SK-N-SH (cell line): ENCODE measurements at regions not wholly inside any gene's neighbourhood (a gene's known extent, or its start where the extent isn't known, plus 50 kb on each side); places are given as distances from the start of the nearest gene placed in this dataset.

ENCODE experiments used
- CTCF ChIA-PET: fragments of 300-600, 350-600 bp; formaldehyde crosslinking; extraction: SDS; loops from one replicate; lab custom pipeline; 2021; lab: Yijun Ruan, JAX
- POLR2A ChIA-PET: fragments of 350-600 bp; sonication (Branson Sonifier 250); formaldehyde crosslinking; extraction: SDS; loops from one replicate; lab custom pipeline; 2020; ENCODE audit warnings: antibody characterized with exemption, inconsistent platforms; lab: Yijun Ruan, JAX
- DNase-seq: peaks from one replicate; pipeline ENCODE4 v3.0.0; 2012
- H2AFZ ChIP-seq: fragments of 200-600 bp; sonication (generic); 2 replicates; pipeline ENCODE4 v1.8.1; 2016; ENCODE audit warnings: antibody characterized with exemption, mild to moderate bottlenecking, low read depth
- H3F3A ChIP-seq: fragments of 200-600 bp; sonication (generic); replicated peaks from 2 replicates; pipeline ENCODE3; 2016; ENCODE audit warnings: antibody characterized with exemption, mild to moderate bottlenecking; ENCODE audit not compliant: insufficient read depth
- H3K27ac ChIP-seq, 2 experiments: fragments of 200-500 bp in 1 of 2; fragments of 200-600 bp in 1 of 2; sonication (Bioruptor generic) in 1 of 2; sonication (generic), shearing (Covaris generic) in 1 of 2; 2 replicates each; pipeline versions ENCODE4 v1.5.1 to v1.6.1; 2014 to 2016; ENCODE audit warnings: low read depth in 2 of 2, inconsistent platforms in 1 of 2, low read length in 1 of 2, mild to moderate bottlenecking in 1 of 2, mixed read lengths in 1 of 2
- H3K27me3 ChIP-seq: fragments of 200-600 bp; sonication (generic), shearing (Covaris generic); 2 replicates; pipeline ENCODE4 v1.6.1; 2016; ENCODE audit warnings: mixed run types; ENCODE audit not compliant: insufficient read depth
- H3K36me3 ChIP-seq, 2 experiments: fragments of 200-500 bp in 1 of 2; fragments of 200-600 bp in 1 of 2; sonication (Bioruptor generic) in 1 of 2; sonication (generic) in 1 of 2; replicated peaks in 1 of 2; 2 replicates each; pipeline versions ENCODE3 to v1.5.1; 2014 to 2016; ENCODE audit warnings: low read length in 1 of 2, mild to moderate bottlenecking in 1 of 2; ENCODE audit not compliant: insufficient read depth in 2 of 2, control insufficient read depth in 1 of 2
- H3K4me1 ChIP-seq, 2 experiments: fragments of 200-500 bp in 1 of 2; fragments of 200-600 bp in 1 of 2; sonication (Bioruptor generic) in 1 of 2; sonication (generic), shearing (Covaris generic) in 1 of 2; 2 replicates each; pipeline versions ENCODE4 v1.5.1 to v1.6.1; 2014 to 2016; ENCODE audit warnings: low read depth in 1 of 2, low read length in 1 of 2, mixed run types in 1 of 2; ENCODE audit not compliant: insufficient read depth in 2 of 2, control insufficient read depth in 1 of 2
- H3K4me2 ChIP-seq: fragments of 200-600 bp; sonication (generic), shearing (Covaris generic); 2 replicates; pipeline ENCODE4 v1.6.1; 2017; ENCODE audit warnings: mixed run types
- H3K4me3 ChIP-seq, 2 experiments: fragments of 200-500 bp in 1 of 2; fragments of 200-600 bp in 1 of 2; sonication (Bioruptor generic) in 1 of 2; sonication (generic), shearing (Covaris generic) in 1 of 2; 2 replicates each; pipeline versions ENCODE4 v1.5.1 to v1.8.1; 2014 to 2016; ENCODE audit warnings: low read depth in 2 of 2, inconsistent platforms in 1 of 2, low read length in 1 of 2, mild to moderate bottlenecking in 1 of 2, mixed read lengths in 1 of 2, moderate library complexity in 1 of 2
- H3K79me2 ChIP-seq: fragments of 200-600 bp; sonication (generic); 2 replicates; pipeline ENCODE4 v1.8.1; 2017; ENCODE audit warnings: mild to moderate bottlenecking; ENCODE audit not compliant: insufficient read depth
- H3K9ac ChIP-seq: fragments of 200-600 bp; sonication (generic); 2 replicates; pipeline ENCODE4 v1.6.1; 2017; ENCODE audit warnings: mixed run types
- H3K9me2 ChIP-seq: fragments of 200-600 bp; sonication (generic); 2 replicates; pipeline ENCODE4 v1.6.1; 2017; ENCODE audit warnings: mixed run types
- H3K9me3 ChIP-seq: fragments of 200-600 bp; sonication (generic); 2 replicates; pipeline ENCODE4 v1.6.1; 2017; ENCODE audit warnings: mixed run types, mild to moderate bottlenecking, moderate library complexity
- H4K20me1 ChIP-seq: fragments of 200-600 bp; sonication (generic); 2 replicates; pipeline ENCODE4 v1.6.1; 2017; ENCODE audit warnings: mild to moderate bottlenecking, mixed run types; ENCODE audit not compliant: insufficient read depth
- EP300 ChIP-seq, 2 experiments: IDR thresholded peaks; 2 replicates each; pipeline versions ENCODE4 v1.4.0 to v1.6.1; 2012; ENCODE audit warnings: borderline replicate concordance in 1 of 2, low read depth in 1 of 2, low read length in 1 of 2
- EZH2phosphoT487 ChIP-seq: fragments of 200-600 bp; sonication (generic); IDR thresholded peaks from 2 replicates; pipeline ENCODE4 v1.6.1; 2017; ENCODE audit warnings: low read depth, mixed run types, mild to moderate bottlenecking, antibody characterized with exemption, moderate library complexity, borderline replicate concordance
- FOSL2 ChIP-seq: IDR thresholded peaks from 2 replicates; pipeline ENCODE4 v1.4.0; 2012; ENCODE audit warnings: low read depth, mild to moderate bottlenecking, moderate library complexity, borderline replicate concordance
- FOXJ3 ChIP-seq: sonication (generic); formaldehyde crosslinking; IDR thresholded peaks from 2 replicates; pipeline ENCODE4 v1.5.1; 2020; ENCODE audit warnings: mild to moderate bottlenecking, missing genetic modification reagents
- GABPA ChIP-seq: IDR thresholded peaks from 2 replicates; pipeline ENCODE4 v1.4.0; 2012; ENCODE audit warnings: low read depth, mild to moderate bottlenecking
- IRF3 ChIP-seq: fragments of 150-350 bp; IDR thresholded peaks from 2 replicates; pipeline ENCODE4 v1.6.1; 2016; ENCODE audit warnings: mild to moderate bottlenecking, low read depth, low read length
- JUND ChIP-seq: IDR thresholded peaks from 2 replicates; pipeline ENCODE4 v1.4.0; 2012
- NFIC ChIP-seq: IDR thresholded peaks from 2 replicates; pipeline ENCODE4 v1.4.0; 2012; ENCODE audit warnings: borderline replicate concordance
- NRF1 ChIP-seq: IDR thresholded peaks from 2 replicates; pipeline ENCODE4 v1.6.1; 2012; ENCODE audit warnings: low read depth, mild to moderate bottlenecking, low read length
- POLR2AphosphoS5 ChIP-seq: IDR thresholded peaks from 2 replicates; pipeline ENCODE4 v1.6.1; 2012; ENCODE audit warnings: low read depth, low read length
- RAD21 ChIP-seq: IDR thresholded peaks from 2 replicates; pipeline ENCODE4 v1.6.1; 2012; ENCODE audit warnings: mild to moderate bottlenecking, low read length
- RCOR1 ChIP-seq: fragments of 150-350 bp; IDR thresholded peaks from 2 replicates; pipeline ENCODE4 v1.6.1; 2017; ENCODE audit warnings: antibody characterized with exemption, low read length
- RFX5 ChIP-seq: IDR thresholded peaks from 2 replicates; pipeline ENCODE4 v1.6.1; 2012; ENCODE audit warnings: mild to moderate bottlenecking, improper control_type of control experiment, low read length
- RXRA ChIP-seq: IDR thresholded peaks from 2 replicates; pipeline ENCODE4 v1.4.0; 2012; ENCODE audit warnings: low read depth, mild to moderate bottlenecking, borderline replicate concordance
- SIN3A ChIP-seq: IDR thresholded peaks from 2 replicates; pipeline ENCODE4 v1.6.1; 2012; ENCODE audit warnings: low read depth, mild to moderate bottlenecking, low read length, moderate library complexity, borderline replicate concordance
- SMC3 ChIP-seq: IDR thresholded peaks from 2 replicates; pipeline ENCODE4 v1.6.1; 2012; ENCODE audit warnings: low read depth, low read length, improper control_type of control experiment
- TCF12 ChIP-seq: IDR thresholded peaks from 2 replicates; pipeline ENCODE4 v1.4.0; 2012
- WGBS: methylation state at CpG from one replicate; pipeline ENCODE4 v1.1.6; 2017; ENCODE audit warnings: low lambda C conversion rate; 5-methylcytosine and 5-hydroxymethylcytosine counted together
- TF ChIP-seq, protein P1 (sequence below): IDR thresholded peaks from 2 replicates; pipeline ENCODE4 v1.4.0; 2012; ENCODE audit warnings: low read depth, borderline replicate concordance
- TF ChIP-seq, protein P2 (sequence below): IDR thresholded peaks from 2 replicates; pipeline ENCODE4 v1.6.1; 2012; ENCODE audit warnings: mild to moderate bottlenecking, low read depth, low read length, moderate library complexity

- H3K4me3 ChIP-seq = no peak overlapping the region
- H3K9me3 ChIP-seq = no peaks in the 10 kb centered on the region
Measured at GRCh38 chr5:168042284-168043068, 249.0 kb upstream of the WWC1 start.

DNA sequence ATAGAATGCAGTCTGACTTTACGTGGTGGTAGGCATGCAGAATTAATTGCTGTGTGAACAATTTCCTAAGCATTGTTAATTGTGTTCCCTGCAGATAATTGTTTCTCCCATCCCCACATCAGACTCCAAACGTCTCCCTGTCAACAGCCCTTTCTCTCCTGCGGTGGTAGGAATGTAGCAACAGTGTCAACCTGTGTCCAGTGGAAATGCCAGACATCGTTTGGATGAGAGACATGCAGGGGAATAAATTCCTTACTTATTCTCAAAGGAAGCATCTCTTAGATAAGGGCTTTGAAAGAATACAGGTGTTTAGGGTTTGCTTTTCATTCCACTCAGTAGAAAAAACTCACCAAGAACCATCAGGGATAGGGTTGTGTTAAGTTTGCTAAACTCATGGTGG, 245.3 kb upstream of the WWC1 start:
- 38% methylated on average over 4 of the region's 4 CpGs for WGBS
- Histone ChIP-seq H3K27me3 (no peaks in the 10 kb centered on the region), H3K27ac (no peak overlapping the region), H3K4me2 (no peak overlapping the region), H3K9me2 (no peaks in the 10 kb centered on the region), H2AFZ (no peak overlapping the region), H3K4me1 (peaks cover 0 to 13% of the 10 kb centered on the region in 2 experiments; a peak in 2 of 4 replicates), H3K9ac (no peak overlapping the region), H4K20me1 (no peaks in the 10 kb centered on the region), H3K4me3 (no peak overlapping the region), H3K36me3 (no peaks in the 10 kb centered on the region), H3F3A (no peaks in the 10 kb centered on the region), H3K79me2 (no peaks in the 10 kb centered on the region), H3K9me3 (no peaks in the 10 kb centered on the region)
- no peak for TF ChIP-seq FOXJ3 (CRISPR knock-in tag)
- TF ChIP-seq, protein P1, sequence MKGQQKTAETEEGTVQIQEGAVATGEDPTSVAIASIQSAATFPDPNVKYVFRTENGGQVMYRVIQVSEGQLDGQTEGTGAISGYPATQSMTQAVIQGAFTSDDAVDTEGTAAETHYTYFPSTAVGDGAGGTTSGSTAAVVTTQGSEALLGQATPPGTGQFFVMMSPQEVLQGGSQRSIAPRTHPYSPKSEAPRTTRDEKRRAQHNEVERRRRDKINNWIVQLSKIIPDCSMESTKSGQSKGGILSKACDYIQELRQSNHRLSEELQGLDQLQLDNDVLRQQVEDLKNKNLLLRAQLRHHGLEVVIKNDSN = no peak
- no peak for TF ChIP-seq NFIC
- no peak for TF ChIP-seq FOSL2
- TF ChIP-seq, protein P2, sequence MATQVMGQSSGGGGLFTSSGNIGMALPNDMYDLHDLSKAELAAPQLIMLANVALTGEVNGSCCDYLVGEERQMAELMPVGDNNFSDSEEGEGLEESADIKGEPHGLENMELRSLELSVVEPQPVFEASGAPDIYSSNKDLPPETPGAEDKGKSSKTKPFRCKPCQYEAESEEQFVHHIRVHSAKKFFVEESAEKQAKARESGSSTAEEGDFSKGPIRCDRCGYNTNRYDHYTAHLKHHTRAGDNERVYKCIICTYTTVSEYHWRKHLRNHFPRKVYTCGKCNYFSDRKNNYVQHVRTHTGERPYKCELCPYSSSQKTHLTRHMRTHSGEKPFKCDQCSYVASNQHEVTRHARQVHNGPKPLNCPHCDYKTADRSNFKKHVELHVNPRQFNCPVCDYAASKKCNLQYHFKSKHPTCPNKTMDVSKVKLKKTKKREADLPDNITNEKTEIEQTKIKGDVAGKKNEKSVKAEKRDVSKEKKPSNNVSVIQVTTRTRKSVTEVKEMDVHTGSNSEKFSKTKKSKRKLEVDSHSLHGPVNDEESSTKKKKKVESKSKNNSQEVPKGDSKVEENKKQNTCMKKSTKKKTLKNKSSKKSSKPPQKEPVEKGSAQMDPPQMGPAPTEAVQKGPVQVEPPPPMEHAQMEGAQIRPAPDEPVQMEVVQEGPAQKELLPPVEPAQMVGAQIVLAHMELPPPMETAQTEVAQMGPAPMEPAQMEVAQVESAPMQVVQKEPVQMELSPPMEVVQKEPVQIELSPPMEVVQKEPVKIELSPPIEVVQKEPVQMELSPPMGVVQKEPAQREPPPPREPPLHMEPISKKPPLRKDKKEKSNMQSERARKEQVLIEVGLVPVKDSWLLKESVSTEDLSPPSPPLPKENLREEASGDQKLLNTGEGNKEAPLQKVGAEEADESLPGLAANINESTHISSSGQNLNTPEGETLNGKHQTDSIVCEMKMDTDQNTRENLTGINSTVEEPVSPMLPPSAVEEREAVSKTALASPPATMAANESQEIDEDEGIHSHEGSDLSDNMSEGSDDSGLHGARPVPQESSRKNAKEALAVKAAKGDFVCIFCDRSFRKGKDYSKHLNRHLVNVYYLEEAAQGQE = no peak
- no peak for TF ChIP-seq RFX5
- TF ChIP-seq TCF12 = no peak
- TF ChIP-seq JUND = no peak
- TF ChIP-seq SMC3 = no peak
- no peak for TF ChIP-seq EZH2phosphoT487
- TF ChIP-seq IRF3 = no peak
- no peak for TF ChIP-seq NRF1
- no peak for TF ChIP-seq RCOR1
- no peak for TF ChIP-seq SIN3A
- TF ChIP-seq GABPA = no peak
- no peak for TF ChIP-seq POLR2AphosphoS5
- no peak for TF ChIP-seq RAD21
- no peak for TF ChIP-seq RXRA
- no peak for TF ChIP-seq EP300 (IDR thresholded peaks at IDR 0.05; ENCODE audit: borderline replicate concordance in 1 of 2, low read depth in 1 of 2, low read length in 1 of 2)
- CTCF ChIA-PET = interaction anchor here (0.9 to 2.7 kb wide), 11 partner anchors 12 to 1006 kb away, joined by 3 to 46 read pairs (median 5); no protein-coding TSS in a partner anchor
- no peak for DNase-seq
- POLR2A ChIA-PET = no interaction called here

More at GRCh38 chr5:168042284-168043068, 249.0 kb upstream of the WWC1 start:
- POLR2A ChIA-PET = interaction anchor here (0.6 kb wide), 1 partner anchor 164 kb away, joined by 3 read pairs; no protein-coding TSS in a partner anchor
- Histone ChIP-seq H3K9me2 (no peaks in the 10 kb centered on the region), H3K79me2 (no peaks in the 10 kb centered on the region), H3K4me2 (no peak overlapping the region), H3K27me3 (no peaks in the 10 kb centered on the region), H3K36me3 (no peaks in the 10 kb centered on the region), H4K20me1 (no peaks in the 10 kb centered on the region), H3K9ac (no peak overlapping the region), H2AFZ (no peak overlapping the region), H3F3A (no peaks in the 10 kb centered on the region), H3K4me1 (peaks cover 0 to 6% of the 10 kb centered on the region in 2 experiments; a peak in 2 of 4 replicates), H3K27ac (no peak overlapping the region)
- TF ChIP-seq IRF3 = no peak
- CTCF ChIA-PET = interaction anchor here (0.7 to 1.1 kb wide), 2 partner anchors 17 to 319 kb away, joined by 3 to 4 read pairs; no protein-coding TSS in a partner anchor
- 46% methylated on average over 12 of the region's 12 CpGs for WGBS
- DNase-seq = no peak
